ENCODE measurements at regions not wholly inside any gene's neighbourhood (a gene's known extent, or its start where the extent isn't known, plus 50 kb on each side); places are given as distances from the start of the nearest gene placed in this dataset.
"Not testable (repeated sequence)": the region's sequence is repeated elsewhere in the genome, so short reads cannot be mapped to it uniquely, and the experiment has no call there.

DNA sequence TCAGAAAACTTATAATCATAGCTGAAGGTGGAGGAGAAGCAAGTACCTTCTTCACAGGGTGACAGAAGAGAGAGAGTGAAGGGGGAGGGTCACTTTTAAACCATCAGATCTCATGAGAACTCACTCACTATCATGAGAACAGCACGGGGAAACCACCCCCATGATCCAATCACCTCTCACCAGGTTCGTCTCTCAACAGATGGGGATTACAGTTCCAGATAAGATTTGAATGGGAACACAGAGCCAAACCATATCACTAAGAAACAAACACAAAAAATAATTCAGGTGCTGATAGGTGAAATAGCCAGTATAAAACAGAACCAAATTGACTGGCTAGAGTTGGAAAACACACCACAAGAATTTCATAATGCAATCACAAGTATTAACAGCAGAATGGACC, 162.2 kb upstream of the TEKT4 start:
- DNase-seq (ENCODE audit: low read depth); in situ Hi-C loops (cut with HindIII; ENCODE audit: low pct_unique_long_range_greater_than_20kb, low sequenced_read_pairs): not testable (repeated sequence)

DNA sequence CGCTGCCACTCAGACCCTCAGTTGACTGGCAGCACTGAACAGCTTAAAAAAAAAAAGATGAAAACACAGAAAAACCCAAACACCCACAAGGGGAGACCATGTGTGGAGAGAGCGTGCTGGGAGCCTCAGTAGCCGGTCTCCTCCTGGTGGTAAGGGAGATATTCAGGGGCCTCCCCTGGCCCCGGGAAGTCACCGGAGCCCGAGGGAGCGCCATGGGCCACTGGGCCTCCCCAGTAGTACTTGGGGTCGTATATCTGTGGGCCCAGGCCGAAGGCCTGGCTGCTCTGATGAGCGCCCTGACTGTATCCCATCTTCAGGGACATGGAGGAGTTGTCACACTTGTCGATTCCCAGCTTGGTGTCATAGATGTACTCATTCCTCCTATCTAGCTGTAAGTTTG, 145.7 kb upstream of the TEKT4 start:
- DNase-seq (ENCODE audit: low read depth) = no peak
- in situ Hi-C loops (cut with HindIII; ENCODE audit: low pct_unique_long_range_greater_than_20kb, low sequenced_read_pairs) = no loop called here

- in situ Hi-C loops (cut with HindIII; ENCODE audit: low pct_unique_long_range_greater_than_20kb, low sequenced_read_pairs) = not testable (repeated sequence)
These were observed 135.7 kb upstream of the TEKT4 start for GRCh38 chr2:94735536-94735935.

GRCh38 chr2:94737145-94737544, 134.1 kb upstream of the TEKT4 start:
- DNase-seq (ENCODE audit: low read depth); in situ Hi-C loops (cut with HindIII; ENCODE audit: low pct_unique_long_range_greater_than_20kb, low sequenced_read_pairs): not testable (repeated sequence)

More at GRCh38 chr2:94735536-94735935, 135.7 kb upstream of the TEKT4 start:
- not testable (repeated sequence) for DNase-seq (ENCODE audit: low read depth)

DNA sequence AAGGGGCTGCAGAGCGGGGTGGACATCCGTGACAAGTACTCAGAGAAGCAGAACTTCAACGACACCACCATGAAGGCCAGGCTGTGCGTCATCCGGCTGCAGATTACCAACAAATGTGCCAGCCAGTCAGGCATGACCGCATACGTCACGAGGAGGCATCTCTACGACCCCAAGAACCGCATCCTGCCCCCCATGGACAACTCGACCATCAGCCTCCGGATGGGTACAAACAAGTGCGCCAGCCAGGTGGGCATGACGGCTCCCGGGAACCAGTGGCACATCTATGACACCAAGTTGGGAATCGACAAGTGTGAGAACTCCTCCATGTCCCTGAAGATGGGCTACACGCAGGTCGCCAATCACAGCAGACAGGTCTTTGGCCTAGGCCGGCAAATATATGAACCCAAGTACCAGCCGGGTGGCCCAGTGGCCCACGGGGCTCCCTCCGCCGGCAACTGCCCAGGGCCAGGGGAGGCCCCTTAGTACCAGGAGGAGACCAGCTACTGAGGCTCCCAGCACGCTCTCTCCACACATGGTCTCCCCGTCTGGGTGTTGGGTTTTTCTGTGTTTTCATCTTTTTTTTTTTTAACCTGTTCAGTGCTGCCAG, 133.4 kb upstream of the TEKT4 start:
- in situ Hi-C loops (cut with HindIII; ENCODE audit: low pct_unique_long_range_greater_than_20kb, low sequenced_read_pairs); DNase-seq (ENCODE audit: low read depth): not testable (repeated sequence)

DNA sequence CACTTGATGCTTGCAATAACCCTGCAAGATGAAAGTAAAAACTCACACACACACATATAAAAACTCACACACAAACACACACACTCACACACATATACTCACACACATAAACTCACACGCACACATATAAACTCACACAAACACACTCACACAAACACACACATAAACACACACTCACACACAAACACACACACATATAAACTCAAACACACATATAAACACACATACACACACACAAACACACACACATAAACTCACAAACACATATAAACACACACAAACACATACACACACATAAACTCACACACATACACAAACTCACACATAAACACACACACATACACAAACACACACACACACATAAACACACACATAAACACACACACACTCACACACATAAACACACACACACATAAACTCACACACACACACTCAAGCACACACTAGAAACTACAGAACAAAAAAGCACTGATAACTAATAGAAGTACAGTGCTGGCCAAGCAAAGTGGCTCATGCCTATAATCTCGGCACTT, 117.7 kb upstream of the TEKT4 start:
- in situ Hi-C loops (cut with HindIII; ENCODE audit: low pct_unique_long_range_greater_than_20kb, low sequenced_read_pairs) = no loop called here
- no peak for DNase-seq (ENCODE audit: low read depth)

DNA sequence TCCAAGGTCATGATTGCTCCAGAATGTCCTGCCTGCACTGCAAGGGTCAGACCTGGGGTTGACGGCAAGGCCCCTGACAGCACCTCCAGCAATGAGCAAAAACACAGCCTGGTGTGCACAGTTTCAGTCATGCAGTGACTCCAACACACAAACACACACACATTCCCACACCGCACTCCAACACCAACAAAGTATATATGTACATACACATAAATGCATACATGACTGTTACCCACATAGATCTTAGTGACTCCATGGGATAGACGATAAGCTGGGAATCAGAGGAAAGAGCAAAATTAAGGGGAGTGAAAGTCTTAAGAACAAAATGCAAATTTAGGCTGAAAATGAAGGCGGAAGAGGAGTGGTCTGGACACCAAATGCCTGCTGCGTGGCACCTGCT, 112.7 kb upstream of the TEKT4 start:
- in situ Hi-C loops (cut with HindIII; ENCODE audit: low pct_unique_long_range_greater_than_20kb, low sequenced_read_pairs) = no loop called here
- no peak for DNase-seq (ENCODE audit: low read depth)

DNA sequence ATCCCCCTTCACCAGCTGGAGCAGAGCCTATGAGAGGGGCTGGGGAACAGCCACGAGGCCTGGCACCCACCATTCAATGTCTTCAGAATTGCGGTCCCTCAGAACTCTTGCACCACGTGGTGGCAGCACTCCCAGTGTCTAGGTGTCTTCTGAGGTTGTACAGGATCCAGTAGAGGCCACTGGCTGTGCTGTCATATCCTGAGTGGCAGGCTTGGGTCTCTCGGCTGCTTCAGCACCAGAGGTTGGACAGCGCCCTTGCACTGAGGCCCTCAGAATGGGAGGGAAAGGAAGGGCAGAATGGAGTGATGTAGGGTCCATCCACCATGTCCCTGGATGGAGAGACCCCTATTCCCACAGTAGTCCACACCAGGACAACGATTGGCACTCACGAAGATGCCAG, 112.0 kb upstream of the TEKT4 start:
- DNase-seq (ENCODE audit: low read depth) = peak; percentile 61

GRCh38 chr2:94762600-94762999, 108.6 kb upstream of the TEKT4 start:
- in situ Hi-C loops (cut with HindIII; ENCODE audit: low pct_unique_long_range_greater_than_20kb, low sequenced_read_pairs) = no loop called here

More for the DNA sequence above, 112.0 kb upstream of the TEKT4 start:
- in situ Hi-C loops (cut with HindIII; ENCODE audit: low pct_unique_long_range_greater_than_20kb, low sequenced_read_pairs) = no loop called here

DNA sequence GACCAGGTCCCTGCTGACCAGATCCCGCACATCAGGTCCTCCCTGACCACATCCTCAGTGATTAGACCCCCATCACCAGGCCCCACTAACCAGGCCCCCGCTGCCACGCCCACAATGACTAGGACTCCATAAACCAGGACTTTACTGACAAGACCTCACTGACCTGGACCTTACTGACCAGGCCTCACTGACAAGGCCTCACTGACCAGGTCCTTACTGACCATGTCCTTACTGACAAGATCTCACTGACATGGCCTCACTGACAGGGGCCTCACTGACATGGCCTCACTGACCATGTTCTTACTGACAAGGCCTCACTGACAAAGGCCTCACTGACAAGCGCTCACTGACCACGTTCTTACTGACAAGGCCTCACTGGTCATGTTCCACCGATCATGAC, 107.9 kb upstream of the TEKT4 start:
- in situ Hi-C loops (cut with HindIII; ENCODE audit: low pct_unique_long_range_greater_than_20kb, low sequenced_read_pairs) = no loop called here

More at GRCh38 chr2:94762600-94762999, 108.6 kb upstream of the TEKT4 start:
- peak; percentile 39 for DNase-seq (ENCODE audit: low read depth)

DNA sequence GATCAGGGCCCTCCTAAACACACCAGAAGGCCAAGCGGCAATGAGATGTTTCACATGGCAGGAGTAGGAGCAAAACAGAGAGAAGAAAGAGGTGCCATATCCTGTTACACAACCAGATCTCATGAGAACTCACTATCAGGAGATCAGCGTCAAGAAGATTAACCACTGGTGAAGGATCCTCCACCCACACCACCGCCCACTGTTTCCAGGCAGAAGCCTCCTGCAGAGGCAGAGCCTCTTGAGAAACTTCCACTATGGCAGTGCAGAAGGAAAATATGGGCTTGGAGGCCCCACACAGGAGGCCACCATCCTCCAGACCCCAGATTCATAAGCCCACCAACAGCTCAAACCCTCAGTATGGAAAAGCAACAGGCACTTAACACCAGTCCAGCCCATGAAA, 106.9 kb upstream of the TEKT4 start:
- DNase-seq (ENCODE audit: low read depth); in situ Hi-C loops (cut with HindIII; ENCODE audit: low pct_unique_long_range_greater_than_20kb, low sequenced_read_pairs): not testable (repeated sequence)

More for the DNA sequence above, 107.9 kb upstream of the TEKT4 start:
- no peak for DNase-seq (ENCODE audit: low read depth)

GRCh38 chr2:94767336-94767735, 103.9 kb upstream of the TEKT4 start:
- DNase-seq (ENCODE audit: low read depth) = no peak
- in situ Hi-C loops (cut with HindIII; ENCODE audit: low pct_unique_long_range_greater_than_20kb, low sequenced_read_pairs) = no loop called here

GRCh38 chr2:94769733-94770132, 101.5 kb upstream of the TEKT4 start:
- in situ Hi-C loops (cut with HindIII; ENCODE audit: low pct_unique_long_range_greater_than_20kb, low sequenced_read_pairs) = no loop called here
- no peak for DNase-seq (ENCODE audit: low read depth)

DNA sequence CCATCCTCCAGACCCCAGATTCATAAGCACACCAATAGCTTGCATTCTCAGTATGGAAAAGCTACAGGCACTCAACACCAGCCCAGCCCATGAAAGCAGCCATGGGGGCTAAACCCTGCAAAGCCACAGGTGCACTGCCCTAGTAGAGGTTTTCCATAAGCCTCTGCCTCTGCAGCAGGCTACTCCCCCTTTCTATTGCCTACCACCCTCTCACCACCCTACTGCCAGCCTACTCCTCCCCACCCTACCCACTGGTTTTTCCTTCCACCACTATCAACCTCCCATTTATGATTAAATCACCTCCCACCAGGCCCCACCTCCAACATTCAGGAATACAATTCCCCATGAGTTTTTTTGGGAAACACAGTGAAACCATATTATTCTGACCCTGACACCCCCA, 96.4 kb upstream of the TEKT4 start:
- in situ Hi-C loops (cut with HindIII; ENCODE audit: low pct_unique_long_range_greater_than_20kb, low sequenced_read_pairs) = no loop called here
- no peak for DNase-seq (ENCODE audit: low read depth)

GRCh38 chr2:94776036-94776435, 95.2 kb upstream of the TEKT4 start:
- in situ Hi-C loops (cut with HindIII; ENCODE audit: low pct_unique_long_range_greater_than_20kb, low sequenced_read_pairs) = no loop called here
- DNase-seq (ENCODE audit: low read depth) = no peak

GRCh38 chr2:94785105-94785504, 86.1 kb upstream of the TEKT4 start:
- DNase-seq (ENCODE audit: low read depth); in situ Hi-C loops (cut with HindIII; ENCODE audit: low pct_unique_long_range_greater_than_20kb, low sequenced_read_pairs): not testable (repeated sequence)

- DNase-seq (ENCODE audit: low read depth); in situ Hi-C loops (cut with HindIII; ENCODE audit: low pct_unique_long_range_greater_than_20kb, low sequenced_read_pairs): not testable (repeated sequence)
These were observed 84.8 kb upstream of the TEKT4 start for GRCh38 chr2:94786424-94786823.

GRCh38 chr2:94790169-94790568, 81.1 kb upstream of the TEKT4 start:
- in situ Hi-C loops (cut with HindIII; ENCODE audit: low pct_unique_long_range_greater_than_20kb, low sequenced_read_pairs); DNase-seq (ENCODE audit: low read depth): not testable (repeated sequence)

DNA sequence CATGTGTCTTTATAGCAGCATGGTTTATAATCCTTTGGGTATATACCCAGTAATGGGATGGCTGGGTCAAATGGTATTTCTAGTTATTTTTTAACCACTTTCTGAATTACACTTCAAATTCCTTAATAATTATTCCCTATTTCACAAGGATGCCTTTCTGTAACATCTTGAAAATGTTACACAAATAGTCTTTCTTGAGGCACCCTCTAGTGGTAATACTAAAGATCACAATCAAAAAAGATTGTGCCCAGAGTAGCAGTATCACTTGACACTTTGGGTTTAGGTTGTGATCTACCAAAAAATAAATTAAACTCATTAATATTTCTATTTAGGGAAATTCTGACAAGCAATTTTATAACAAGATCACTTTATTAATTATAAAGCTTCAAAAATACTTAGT, 74.0 kb upstream of the TEKT4 start:
- DNase-seq (ENCODE audit: low read depth); in situ Hi-C loops (cut with HindIII; ENCODE audit: low pct_unique_long_range_greater_than_20kb, low sequenced_read_pairs): not testable (repeated sequence)
